ENCODE measurements at regions not wholly inside any gene's neighbourhood (a gene's known extent, or its start where the extent isn't known, plus 50 kb on each side); places are given as distances from the start of the nearest gene placed in this dataset.

DNA sequence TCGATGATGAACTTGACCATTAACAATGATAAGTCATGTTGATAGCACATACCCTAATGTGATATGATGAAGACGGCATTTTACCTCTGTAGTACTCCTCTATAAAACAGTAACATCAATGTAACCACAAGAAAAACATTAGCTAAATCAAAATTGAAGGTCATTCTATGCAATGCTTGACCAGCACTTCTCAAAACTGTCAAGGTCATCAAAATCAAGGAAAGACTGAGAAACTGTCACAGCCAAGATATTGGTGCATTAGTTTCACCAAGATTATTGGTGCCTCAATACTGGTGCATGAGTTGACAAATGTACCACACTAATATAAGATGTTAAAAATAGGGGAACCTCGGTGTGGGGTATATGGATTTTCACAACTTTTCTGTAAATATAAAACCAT is 251.1 kb upstream of the CNTN4 start:
- TF ChIP-seq, protein P1, sequence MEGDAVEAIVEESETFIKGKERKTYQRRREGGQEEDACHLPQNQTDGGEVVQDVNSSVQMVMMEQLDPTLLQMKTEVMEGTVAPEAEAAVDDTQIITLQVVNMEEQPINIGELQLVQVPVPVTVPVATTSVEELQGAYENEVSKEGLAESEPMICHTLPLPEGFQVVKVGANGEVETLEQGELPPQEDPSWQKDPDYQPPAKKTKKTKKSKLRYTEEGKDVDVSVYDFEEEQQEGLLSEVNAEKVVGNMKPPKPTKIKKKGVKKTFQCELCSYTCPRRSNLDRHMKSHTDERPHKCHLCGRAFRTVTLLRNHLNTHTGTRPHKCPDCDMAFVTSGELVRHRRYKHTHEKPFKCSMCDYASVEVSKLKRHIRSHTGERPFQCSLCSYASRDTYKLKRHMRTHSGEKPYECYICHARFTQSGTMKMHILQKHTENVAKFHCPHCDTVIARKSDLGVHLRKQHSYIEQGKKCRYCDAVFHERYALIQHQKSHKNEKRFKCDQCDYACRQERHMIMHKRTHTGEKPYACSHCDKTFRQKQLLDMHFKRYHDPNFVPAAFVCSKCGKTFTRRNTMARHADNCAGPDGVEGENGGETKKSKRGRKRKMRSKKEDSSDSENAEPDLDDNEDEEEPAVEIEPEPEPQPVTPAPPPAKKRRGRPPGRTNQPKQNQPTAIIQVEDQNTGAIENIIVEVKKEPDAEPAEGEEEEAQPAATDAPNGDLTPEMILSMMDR (IDR thresholded peaks at IDR 0.05; ENCODE audit: low read depth, low read length, poor library complexity, severe bottlenecking), result no peak
- no peak for TF ChIP-seq EZH2phosphoT487 (IDR thresholded peaks at IDR 0.05; ENCODE audit: borderline replicate concordance, low read length)
